Loucy (cell line): ENCODE measurements at regions not wholly inside any gene's neighbourhood (a gene's known extent, or its start where the extent isn't known, plus 50 kb on each side); places are given as distances from the start of the nearest gene placed in this dataset.

Experiments used
- H2AFZ ChIP-seq: fragments of 200-600 bp; sonication (generic); 2 replicates; pipeline ENCODE4 v1.6.0; 2016; ENCODE audit warnings: antibody characterized with exemption, mild to moderate bottlenecking, low read length, moderate library complexity
- H3F3A ChIP-seq: fragments of 200-600 bp; 2 replicates; pipeline ENCODE4 v1.6.0; 2016; ENCODE audit warnings: antibody characterized with exemption, low read depth, mild to moderate bottlenecking
- H3K27me3 ChIP-seq: fragments of 200-600 bp; sonication (generic); 2 replicates; pipeline ENCODE4 v1.6.1; 2014; ENCODE audit warnings: low read length, mild to moderate bottlenecking; ENCODE audit not compliant: insufficient read depth, poor library complexity, severe bottlenecking
- H3K36me3 ChIP-seq: fragments of 200-600 bp; sonication (generic); 2 replicates; pipeline ENCODE4 v1.6.1; 2016; ENCODE audit warnings: low read length; ENCODE audit not compliant: insufficient read depth
- H3K4me1 ChIP-seq: fragments of 200-600 bp; sonication (generic); 2 replicates; pipeline ENCODE4 v1.5.1; 2014; ENCODE audit warnings: low read length, mild to moderate bottlenecking; ENCODE audit not compliant: insufficient read depth, poor library complexity, severe bottlenecking
- H3K4me2 ChIP-seq: fragments of 200-600 bp; sonication (generic); 2 replicates; pipeline ENCODE4 v1.6.0; 2014; ENCODE audit warnings: antibody characterized with exemption, low read length, low read depth, mild to moderate bottlenecking; ENCODE audit not compliant: poor library complexity, severe bottlenecking
- H3K4me3 ChIP-seq: fragments of 200-600 bp; sonication (generic); 2 replicates; pipeline ENCODE4 v1.5.1; 2014; ENCODE audit warnings: low read length, mild to moderate bottlenecking, mixed read lengths; ENCODE audit not compliant: poor library complexity, severe bottlenecking
- H3K79me2 ChIP-seq: fragments of 200-600 bp; sonication (generic); 2 replicates; pipeline ENCODE4 v1.6.1; 2014; ENCODE audit warnings: low read length; ENCODE audit not compliant: insufficient read depth
- H3K9ac ChIP-seq: fragments of 200-600 bp; sonication (generic); 2 replicates; pipeline ENCODE4 v1.6.0; 2014; ENCODE audit warnings: mild to moderate bottlenecking, low read depth, low read length, moderate library complexity; ENCODE audit not compliant: poor library complexity, severe bottlenecking
- H3K9me2 ChIP-seq: fragments of 200-600 bp; sonication (generic); replicated peaks from 2 replicates; pipeline ENCODE4 v1.6.1; 2016; ENCODE audit warnings: low read depth, low read length, mixed read lengths
- H3K9me3 ChIP-seq: fragments of 200-600 bp; sonication (generic); 2 replicates; pipeline ENCODE4 v1.6.1; 2014; ENCODE audit warnings: mild to moderate bottlenecking, antibody characterized with exemption, low read length, low read depth; ENCODE audit not compliant: insufficient read depth
- H4K20me1 ChIP-seq: fragments of 200-600 bp; sonication (generic); 2 replicates; pipeline ENCODE4 v1.6.0; 2014; ENCODE audit warnings: antibody characterized with exemption, low read length, mild to moderate bottlenecking; ENCODE audit not compliant: insufficient read depth, poor library complexity, severe bottlenecking
- EZH2phosphoT487 ChIP-seq: fragments of 200-600 bp; IDR thresholded peaks from 2 replicates; pipeline ENCODE4 v1.6.1; 2018; ENCODE audit warnings: antibody characterized with exemption, mild to moderate bottlenecking, moderate library complexity, borderline replicate concordance
- TF ChIP-seq, protein P1 (sequence below): fragments of 200-600 bp; sonication (generic); conservative IDR thresholded peaks from 2 replicates; pipeline ENCODE4 v1.5.1; 2014; ENCODE audit warnings: mild to moderate bottlenecking, antibody characterized with exemption, low read length

DNA sequence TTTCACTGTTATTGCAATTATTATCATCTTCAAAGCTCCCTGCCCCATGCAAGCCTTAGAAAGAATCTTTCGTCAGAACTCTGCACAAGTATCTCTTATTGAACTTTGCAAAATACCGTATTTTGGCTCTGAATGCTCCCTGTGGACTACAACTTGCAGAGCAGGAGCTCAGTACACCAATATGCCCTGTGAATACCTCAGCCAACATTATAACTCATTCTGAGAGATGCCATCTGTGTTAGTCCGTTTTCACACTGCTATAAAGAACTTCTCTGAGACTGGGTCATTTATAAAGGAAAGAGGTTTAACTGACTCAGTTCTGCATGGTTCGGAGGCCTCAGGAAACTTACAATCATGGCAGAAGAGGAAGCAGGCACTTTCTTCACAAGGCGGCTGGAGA, 87.2 kb upstream of the XYLT1 start:
- no peak overlapping the region for H2AFZ ChIP-seq
- H3K27me3 ChIP-seq, result no peaks in the 10 kb centered on the region
- no peaks in the 10 kb centered on the region for H3K36me3 ChIP-seq
- no peaks in the 10 kb centered on the region for H4K20me1 ChIP-seq
- no peaks in the 10 kb centered on the region for H3K9me3 ChIP-seq
- H3K9ac ChIP-seq, result no peak overlapping the region
- no peak overlapping the region for H3K4me3 ChIP-seq
- TF ChIP-seq, protein P1, sequence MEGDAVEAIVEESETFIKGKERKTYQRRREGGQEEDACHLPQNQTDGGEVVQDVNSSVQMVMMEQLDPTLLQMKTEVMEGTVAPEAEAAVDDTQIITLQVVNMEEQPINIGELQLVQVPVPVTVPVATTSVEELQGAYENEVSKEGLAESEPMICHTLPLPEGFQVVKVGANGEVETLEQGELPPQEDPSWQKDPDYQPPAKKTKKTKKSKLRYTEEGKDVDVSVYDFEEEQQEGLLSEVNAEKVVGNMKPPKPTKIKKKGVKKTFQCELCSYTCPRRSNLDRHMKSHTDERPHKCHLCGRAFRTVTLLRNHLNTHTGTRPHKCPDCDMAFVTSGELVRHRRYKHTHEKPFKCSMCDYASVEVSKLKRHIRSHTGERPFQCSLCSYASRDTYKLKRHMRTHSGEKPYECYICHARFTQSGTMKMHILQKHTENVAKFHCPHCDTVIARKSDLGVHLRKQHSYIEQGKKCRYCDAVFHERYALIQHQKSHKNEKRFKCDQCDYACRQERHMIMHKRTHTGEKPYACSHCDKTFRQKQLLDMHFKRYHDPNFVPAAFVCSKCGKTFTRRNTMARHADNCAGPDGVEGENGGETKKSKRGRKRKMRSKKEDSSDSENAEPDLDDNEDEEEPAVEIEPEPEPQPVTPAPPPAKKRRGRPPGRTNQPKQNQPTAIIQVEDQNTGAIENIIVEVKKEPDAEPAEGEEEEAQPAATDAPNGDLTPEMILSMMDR, result no peak
- no peak for TF ChIP-seq EZH2phosphoT487
- no peak overlapping the region for H3K4me2 ChIP-seq
- H3K79me2 ChIP-seq, result no peaks in the 10 kb centered on the region
- no peaks in the 10 kb centered on the region for H3F3A ChIP-seq
- H3K4me1 ChIP-seq, result no peaks in the 10 kb centered on the region
- H3K9me2 ChIP-seq, result no peaks in the 10 kb centered on the region

DNA sequence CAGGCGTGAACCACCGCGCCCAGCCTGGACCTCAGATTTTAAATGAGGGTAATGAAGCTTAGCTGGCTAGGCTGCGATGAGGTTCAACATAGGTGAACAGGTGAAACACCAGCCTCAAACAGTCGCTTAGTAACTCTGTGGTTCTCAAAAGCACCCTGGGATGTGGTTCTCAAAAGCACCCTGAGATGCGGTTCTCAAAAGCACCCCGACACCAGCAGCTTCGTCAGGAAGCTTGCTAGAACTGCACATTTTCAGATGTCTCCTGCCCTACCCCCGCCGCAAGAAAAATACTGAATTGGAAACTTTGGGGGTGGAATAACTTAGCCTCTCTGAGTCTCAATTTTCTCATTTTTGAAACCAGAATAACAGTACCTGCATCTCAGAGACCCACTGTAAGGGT, 86.7 kb upstream of the XYLT1 start:
- H3K9ac ChIP-seq, result no peak overlapping the region
- no peaks in the 10 kb centered on the region for H3K79me2 ChIP-seq
- H3F3A ChIP-seq, result no peaks in the 10 kb centered on the region
- H3K4me1 ChIP-seq, result no peaks in the 10 kb centered on the region
- H3K4me2 ChIP-seq, result no peak overlapping the region
- no peaks in the 10 kb centered on the region for H3K27me3 ChIP-seq
- H3K36me3 ChIP-seq, result no peaks in the 10 kb centered on the region
- no peak for TF ChIP-seq EZH2phosphoT487
- TF ChIP-seq, protein P1, result no peak
- H3K9me3 ChIP-seq, result no peaks in the 10 kb centered on the region
- no peaks in the 10 kb centered on the region for H4K20me1 ChIP-seq
- no peak overlapping the region for H2AFZ ChIP-seq
- H3K4me3 ChIP-seq, result no peak overlapping the region
- no peaks in the 10 kb centered on the region for H3K9me2 ChIP-seq

DNA sequence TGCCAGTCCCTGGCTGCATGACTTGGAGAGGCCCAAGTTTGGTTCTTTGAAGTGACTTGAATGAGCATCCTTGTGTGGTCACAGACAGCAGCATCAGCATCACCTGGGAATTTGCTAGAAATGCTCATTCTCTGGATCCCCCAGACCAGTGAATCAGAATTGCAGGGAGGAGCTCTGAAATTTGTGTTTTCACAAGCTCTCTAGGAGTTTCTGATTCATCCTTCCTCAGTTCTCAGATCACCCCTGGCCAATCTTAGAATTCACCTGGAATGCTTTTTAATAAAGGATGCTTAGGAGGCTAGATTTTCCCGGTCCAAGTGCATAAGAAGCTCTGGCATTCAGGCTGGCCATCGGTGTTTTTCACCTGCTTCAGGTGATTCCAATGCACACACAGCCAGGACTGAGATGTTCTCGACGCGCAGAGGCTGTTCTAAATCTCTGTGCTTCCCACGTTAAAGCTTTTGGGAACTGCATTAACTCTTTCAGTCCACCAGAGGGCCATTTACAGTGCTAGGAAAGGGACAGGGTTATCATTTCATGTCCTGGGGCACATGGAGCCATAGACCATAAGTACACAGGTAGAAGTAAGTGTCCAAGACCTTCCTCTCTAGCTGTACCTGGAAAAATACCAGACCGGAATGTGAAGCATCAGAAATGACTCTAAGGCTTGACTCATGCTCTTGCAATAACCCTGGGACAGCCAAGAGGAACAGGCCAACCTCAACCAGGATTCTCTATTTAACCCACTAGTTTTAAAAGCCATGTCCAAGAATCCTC, 85.7 kb upstream of the XYLT1 start:
- no peak overlapping the region for H2AFZ ChIP-seq
- H4K20me1 ChIP-seq, result no peaks in the 10 kb centered on the region
- no peaks in the 10 kb centered on the region for H3K27me3 ChIP-seq
- TF ChIP-seq, protein P1, result peak; percentile 79
- no peak for TF ChIP-seq EZH2phosphoT487
- no peaks in the 10 kb centered on the region for H3K79me2 ChIP-seq
- H3K4me2 ChIP-seq, result no peak overlapping the region
- no peaks in the 10 kb centered on the region for H3K9me3 ChIP-seq
- no peaks in the 10 kb centered on the region for H3K9me2 ChIP-seq
- no peak overlapping the region for H3K9ac ChIP-seq
- H3K36me3 ChIP-seq, result no peaks in the 10 kb centered on the region
- no peaks in the 10 kb centered on the region for H3K4me1 ChIP-seq
- H3K4me3 ChIP-seq, result no peak overlapping the region
- H3F3A ChIP-seq, result no peaks in the 10 kb centered on the region
